ENCODE measurements at regions not wholly inside any gene's neighbourhood (a gene's known extent, or its start where the extent isn't known, plus 50 kb on each side); places are given as distances from the start of the nearest gene placed in this dataset.

GRCh38 chr3:102896851-102897621 lies 462.2 kb downstream of the ZPLD1 start:
- TF ChIP-seq PPARA (CRISPR knock-in tag; IDR thresholded peaks at IDR 0.05; ENCODE audit: borderline replicate concordance) = no peak
- no peak for TF ChIP-seq PATZ1 (CRISPR knock-in tag; IDR thresholded peaks at IDR 0.05; ENCODE audit: borderline replicate concordance)
- TF ChIP-seq TCF4 (CRISPR knock-in tag; IDR thresholded peaks at IDR 0.05; ENCODE audit: borderline replicate concordance) = no peak
- no peak for TF ChIP-seq CREB5 (CRISPR knock-in tag; IDR thresholded peaks at IDR 0.05; ENCODE audit: low read depth)
- no peak for TF ChIP-seq TOX (CRISPR knock-in tag; IDR thresholded peaks at IDR 0.05; ENCODE audit: borderline replicate concordance)
- no peak for TF ChIP-seq TSHZ2 (CRISPR knock-in tag; IDR thresholded peaks at IDR 0.05)
- TF ChIP-seq ZFP3 (CRISPR knock-in tag; IDR thresholded peaks at IDR 0.05) = no peak
